Left lung (tissue), 4 donors: ENCODE measurements at regions not wholly inside any gene's neighbourhood (a gene's known extent, or its start where the extent isn't known, plus 50 kb on each side); places are given as distances from the start of the nearest gene placed in this dataset.

Experiments
- ATAC-seq: fragments of 200-7000 bp; cut with Tn5 transposase; one replicate; pipeline ENCODE4 v1.9.1; 2020; ENCODE audit warnings: moderate library complexity
- DNase-seq, 4 donors: peaks; one replicate each; pipeline ENCODE4 v3.0.0-alpha.2; 2013 to 2020
- H3K27ac ChIP-seq, 2 donors: fragments of 200-600 bp; sonication (generic) in 1 of 2; one replicate each; pipeline versions ENCODE4 v1.5.0 to v1.8.0; 2020 to 2021
- H3K27me3 ChIP-seq, 2 donors: fragments of 200-600 bp; sonication (generic) in 1 of 2; one replicate each; pipeline versions ENCODE4 v1.5.0 to v1.8.0; 2020 to 2021
- H3K36me3 ChIP-seq, 2 donors: fragments of 200-600 bp; sonication (generic) in 1 of 2; one replicate each; pipeline versions ENCODE4 v1.5.0 to v1.8.0; 2020 to 2021
- H3K4me1 ChIP-seq, 2 donors: fragments of 200-600 bp; one replicate each; pipeline ENCODE4 v1.8.0; 2021
- H3K4me3 ChIP-seq, 2 donors: fragments of 200-600 bp; sonication (generic) in 1 of 2; one replicate each; pipeline versions ENCODE4 v1.5.0 to v1.8.0; 2020 to 2021; ENCODE audit warnings: mild to moderate bottlenecking in 1 of 2
- H3K9me3 ChIP-seq, 2 donors: fragments of 200-600 bp; sonication (generic) in 1 of 2; one replicate each; pipeline versions ENCODE4 v1.5.0 to v1.8.0; 2020 to 2021
- CTCF ChIP-seq, 2 donors: fragments of 200-600 bp; sonication (generic) in 1 of 2; IDR thresholded peaks; one replicate each; pipeline versions ENCODE4 v1.5.0 to v1.8.0; 2021; ENCODE audit warnings: antibody characterized with exemption in 2 of 2
- intact Hi-C, 2 donors: fragments of 100-400 bp; cut with DNase I; formaldehyde crosslinking; loops; one replicate each; pipeline versions ENCODE4 v1.11.2 to v1.14.2; 2022
- donor health status: DM: no; HTN: yes; CAD: no.
- donor health status: DM: no; HTN: no; CAD: no.

GRCh38 chr14:104311358-104311757, 173.0 kb downstream of the KIF26A start:
- Histone ChIP-seq H3K27ac (no peak overlapping the region), H3K36me3 (no peaks in the 10 kb centered on the region), H3K4me1 (no peaks in the 10 kb centered on the region), H3K27me3 (peaks cover 0 to 13% of the 10 kb centered on the region in 2 donors), H3K9me3 (peaks cover 0 to 7% of the 10 kb centered on the region in 2 donors), H3K4me3 (no peak overlapping the region)
- no peak for ATAC-seq
- TF ChIP-seq CTCF (IDR thresholded peaks at IDR 0.05), result no peak
- intact Hi-C loops, result no loop called here
- DNase-seq, result no peak

- no peak for TF ChIP-seq CTCF (IDR thresholded peaks at IDR 0.05)
- Histone ChIP-seq H3K9me3 (peaks cover 0 to 7% of the 10 kb centered on the region in 2 donors), H3K4me3 (no peak overlapping the region), H3K4me1 (no peaks in the 10 kb centered on the region), H3K27ac (no peak overlapping the region), H3K27me3 (peaks cover 0 to 7% of the 10 kb centered on the region in 2 donors), H3K36me3 (no peaks in the 10 kb centered on the region)
- DNase-seq (peak in 1 of 4 donors; percentile 15), ATAC-seq (no peak)
- intact Hi-C loops, result no loop called here
Observed at GRCh38 chr14:104313674-104314073, 175.3 kb downstream of the KIF26A start.

- ATAC-seq (no peak), DNase-seq (peak in 2 of 4 donors; percentile 27 to 68)
- H3K9me3 ChIP-seq, result peaks cover 0 to 7% of the 10 kb centered on the region in 2 donors
- H3K27me3 ChIP-seq, result peaks cover 0 to 12% of the 10 kb centered on the region in 2 donors
- H3K36me3 ChIP-seq, result no peaks in the 10 kb centered on the region
- H3K27ac ChIP-seq, result no peak overlapping the region
- H3K4me1 ChIP-seq, result no peaks in the 10 kb centered on the region
- intact Hi-C loops, result no loop called here
- no peak overlapping the region for H3K4me3 ChIP-seq
- no peak for TF ChIP-seq CTCF (IDR thresholded peaks at IDR 0.05)
Observed at GRCh38 chr14:104314251-104314941, 176.0 kb downstream of the KIF26A start.

- intact Hi-C loops, result no loop called here
- H3K4me1 ChIP-seq, result no peaks in the 10 kb centered on the region
- H3K9me3 ChIP-seq, result peaks cover 0 to 7% of the 10 kb centered on the region in 2 donors
- peak in 1 of 4 donors; percentile 65 for DNase-seq
- H3K4me3 ChIP-seq, result no peak overlapping the region
- no peaks in the 10 kb centered on the region for H3K36me3 ChIP-seq
- TF ChIP-seq CTCF (IDR thresholded peaks at IDR 0.05), result no peak
- no peak for ATAC-seq
- peaks cover 0 to 20% of the 10 kb centered on the region in 2 donors for H3K27me3 ChIP-seq
- H3K27ac ChIP-seq, result no peak overlapping the region
Observed at GRCh38 chr14:104315169-104315568, 176.8 kb downstream of the KIF26A start.

GRCh38 chr14:104315625-104316024, 177.2 kb downstream of the KIF26A start:
- ATAC-seq (no peak), DNase-seq (no peak)
- intact Hi-C loops, result no loop called here
- no peak for TF ChIP-seq CTCF (IDR thresholded peaks at IDR 0.05)
- peaks cover 0 to 7% of the 10 kb centered on the region in 2 donors for H3K9me3 ChIP-seq
- H3K4me1 ChIP-seq, result no peaks in the 10 kb centered on the region
- H3K27ac ChIP-seq, result no peak overlapping the region
- H3K4me3 ChIP-seq, result no peak overlapping the region
- no peaks in the 10 kb centered on the region for H3K36me3 ChIP-seq
- peaks cover 0 to 24% of the 10 kb centered on the region in 2 donors for H3K27me3 ChIP-seq
